ENCODE measurements at regions not wholly inside any gene's neighbourhood (a gene's known extent, or its start where the extent isn't known, plus 50 kb on each side); places are given as distances from the start of the nearest gene placed in this dataset.

GRCh38 chr21:43271452-43272020, 102.7 kb downstream of the CRYAA start:
- no peak overlapping the region for H3K4me2 ChIP-seq
- Mint-ChIP-seq H3K4me1 (peaks cover 21% of the 10 kb centered on the region), H3K27me3 (ENCODE audit: insufficient read depth, low read depth) (peaks cover 10% of the 10 kb centered on the region), H3K4me3 (no peak overlapping the region), H3K9me3 (no peaks in the 10 kb centered on the region), H3K36me3 (no peaks in the 10 kb centered on the region), H3K27ac (no peak overlapping the region)
- H3K9ac ChIP-seq, result no peak overlapping the region
- H3K4me1 ChIP-seq, result no peaks in the 10 kb centered on the region
- no peaks in the 10 kb centered on the region for H3K9me3 ChIP-seq (ENCODE audit: low read depth)
- no peak overlapping the region for H2AFZ ChIP-seq (replicated peaks)
- H3K36me3 ChIP-seq, result no peaks in the 10 kb centered on the region
- H4K20me1 ChIP-seq (ENCODE audit: low read depth), result no peaks in the 10 kb centered on the region
- no peaks in the 10 kb centered on the region for H3F3A ChIP-seq (ENCODE audit: low read depth)
- no peaks in the 10 kb centered on the region for H3K27me3 ChIP-seq
- no peak overlapping the region for H3K4me3 ChIP-seq
- no peak for DNase-seq (ENCODE audit: low spot score)
- H3K79me2 ChIP-seq (ENCODE audit: low read depth), result no peaks in the 10 kb centered on the region
- TF ChIP-seq CTCF (IDR thresholded peaks at IDR 0.05) (no peak), EZH2phosphoT487 (IDR thresholded peaks at IDR 0.05) (no peak), EZH2 (IDR thresholded peaks at IDR 0.05) (no peak)
- no peak overlapping the region for H3K27ac ChIP-seq

GRCh38 chr21:43270800-43271301, 102.0 kb downstream of the CRYAA start:
- H3K4me3 Mint-ChIP-seq, result no peak overlapping the region
- Histone ChIP-seq H3K9ac (no peak overlapping the region), H3K27me3 (no peaks in the 10 kb centered on the region), H3K79me2 (ENCODE audit: low read depth) (no peaks in the 10 kb centered on the region), H3K4me2 (no peak overlapping the region), H2AFZ (replicated peaks) (no peak overlapping the region), H3K9me3 (ENCODE audit: low read depth) (no peaks in the 10 kb centered on the region), H3F3A (ENCODE audit: low read depth) (no peaks in the 10 kb centered on the region), H3K27ac (no peak overlapping the region), H3K4me3 (no peak overlapping the region), H4K20me1 (ENCODE audit: low read depth) (no peaks in the 10 kb centered on the region), H3K4me1 (no peaks in the 10 kb centered on the region), H3K36me3 (no peaks in the 10 kb centered on the region)
- H3K27me3 Mint-ChIP-seq (ENCODE audit: insufficient read depth, low read depth), result peaks cover 8% of the 10 kb centered on the region
- peak overlapping the region; percentile 42 for H3K27ac Mint-ChIP-seq
- H3K4me1 Mint-ChIP-seq, result peaks cover 22% of the 10 kb centered on the region
- TF ChIP-seq EZH2 (IDR thresholded peaks at IDR 0.05), result no peak
- no peak for TF ChIP-seq EZH2phosphoT487 (IDR thresholded peaks at IDR 0.05)
- TF ChIP-seq CTCF (IDR thresholded peaks at IDR 0.05), result no peak
- H3K36me3 Mint-ChIP-seq, result no peaks in the 10 kb centered on the region
- DNase-seq (ENCODE audit: low spot score), result no peak
- no peaks in the 10 kb centered on the region for H3K9me3 Mint-ChIP-seq

GRCh38 chr21:43269957-43270705, 101.3 kb downstream of the CRYAA start:
- no peak overlapping the region for H2AFZ ChIP-seq (replicated peaks)
- DNase-seq (ENCODE audit: low spot score), result no peak
- no peaks in the 10 kb centered on the region for H3K4me1 ChIP-seq

More at GRCh38 chr21:43269957-43270705, 101.3 kb downstream of the CRYAA start:
- no peaks in the 10 kb centered on the region for H4K20me1 ChIP-seq (ENCODE audit: low read depth)
- no peak overlapping the region for H3K9ac ChIP-seq
- H3K27me3 Mint-ChIP-seq (ENCODE audit: insufficient read depth, low read depth), result peaks cover 3% of the 10 kb centered on the region
- peak overlapping the region; percentile 35 for H3K4me3 Mint-ChIP-seq
- peaks cover 19% of the 10 kb centered on the region for H3K4me1 Mint-ChIP-seq
- H3K9me3 ChIP-seq (ENCODE audit: low read depth), result no peaks in the 10 kb centered on the region
- H3K9me3 Mint-ChIP-seq, result no peaks in the 10 kb centered on the region
- H3K27me3 ChIP-seq, result no peaks in the 10 kb centered on the region
- no peak overlapping the region for H3K27ac ChIP-seq
- TF ChIP-seq EZH2 (IDR thresholded peaks at IDR 0.05) (no peak), EZH2phosphoT487 (IDR thresholded peaks at IDR 0.05) (no peak), CTCF (IDR thresholded peaks at IDR 0.05) (no peak)
- H3K36me3 Mint-ChIP-seq, result no peaks in the 10 kb centered on the region
- H3F3A ChIP-seq (ENCODE audit: low read depth), result no peaks in the 10 kb centered on the region
- peak overlapping the region; percentile 53 for H3K27ac Mint-ChIP-seq
- no peaks in the 10 kb centered on the region for H3K79me2 ChIP-seq (ENCODE audit: low read depth)
- no peak overlapping the region for H3K4me3 ChIP-seq
- no peaks in the 10 kb centered on the region for H3K36me3 ChIP-seq
- H3K4me2 ChIP-seq, result no peak overlapping the region
